GM23338 (cell line): ENCODE measurements at regions not wholly inside any gene's neighbourhood (a gene's known extent, or its start where the extent isn't known, plus 50 kb on each side); places are given as distances from the start of the nearest gene placed in this dataset.

ENCODE experiments used
- ATAC-seq: fragments of 200-7000 bp; cut with Tn5 transposase; 3 replicates; pipeline ENCODE4 v1.9.1; 2020
- DNase-seq: peaks from one replicate; pipeline ENCODE4 v3.0.0-alpha.2; 2015; ENCODE audit warnings: low spot score
- H2AFZ ChIP-seq: fragments of 200-600 bp; sonication (generic); 2 replicates; pipeline ENCODE4 v1.8.0; 2016; ENCODE audit warnings: antibody characterized with exemption, mild to moderate bottlenecking, moderate library complexity
- H3F3A ChIP-seq: fragments of 200-600 bp; sonication (generic); replicated peaks from 2 replicates; pipeline ENCODE4 v1.8.0; 2017; ENCODE audit warnings: antibody characterized with exemption, mixed run types, low read depth
- H3K27ac ChIP-seq: fragments of 200-600 bp; sonication (generic); 2 replicates; pipeline ENCODE4 v1.6.1; 2016; ENCODE audit warnings: low read depth
- H3K27me3 ChIP-seq: fragments of 200-600 bp; sonication (generic); 2 replicates; pipeline ENCODE4 v1.8.0; 2016; ENCODE audit warnings: mild to moderate bottlenecking, mixed run types, moderate library complexity; ENCODE audit not compliant: insufficient read depth
- H3K36me3 ChIP-seq: fragments of 200-600 bp; sonication (generic); 2 replicates; pipeline ENCODE4 v1.8.0; 2016; ENCODE audit warnings: mild to moderate bottlenecking; ENCODE audit not compliant: insufficient read depth
- H3K4me1 ChIP-seq: fragments of 200-600 bp; sonication (generic); 2 replicates; pipeline ENCODE4 v1.8.0; 2016; ENCODE audit warnings: mild to moderate bottlenecking, moderate library complexity; ENCODE audit not compliant: insufficient read depth
- H3K4me2 ChIP-seq: fragments of 200-600 bp; sonication (generic); 2 replicates; pipeline ENCODE4 v1.7.1; 2017; ENCODE audit warnings: mixed run types
- H3K4me3 ChIP-seq: fragments of 200-600 bp; sonication (generic); 2 replicates; pipeline ENCODE4 v1.6.1; 2016; ENCODE audit warnings: mixed run types
- H3K79me2 ChIP-seq: fragments of 200-600 bp; sonication (generic); replicated peaks from 2 replicates; pipeline ENCODE4 v1.8.0; 2017; ENCODE audit warnings: mild to moderate bottlenecking; ENCODE audit not compliant: insufficient read depth
- H3K9me2 ChIP-seq: fragments of 200-600 bp; sonication (generic); 2 replicates; pipeline ENCODE4 v1.8.0; 2017; ENCODE audit not compliant: insufficient read depth
- H4K20me1 ChIP-seq: fragments of 200-600 bp; sonication (generic); replicated peaks from 2 replicates; pipeline ENCODE4 v1.8.0; 2017; ENCODE audit warnings: mild to moderate bottlenecking; ENCODE audit not compliant: insufficient read depth
- H3K27ac Mint-ChIP-seq: 2 replicates; pipeline ENCODE4 v1.8.0; 2020; ENCODE audit warnings: inconsistent platforms, mild to moderate bottlenecking, moderate library complexity, mixed read lengths
- H3K27me3 Mint-ChIP-seq: 3 replicates; pipeline ENCODE4 v1.8.0; 2022; ENCODE audit warnings: low read depth, mild to moderate bottlenecking, moderate library complexity, mixed read lengths, inconsistent platforms; ENCODE audit not compliant: insufficient read depth, poor library complexity
- H3K36me3 Mint-ChIP-seq: 3 replicates; pipeline ENCODE4 v1.8.0; 2021; ENCODE audit warnings: low read depth, mild to moderate bottlenecking, inconsistent platforms, moderate library complexity, mixed read lengths
- H3K4me1 Mint-ChIP-seq: 3 replicates; pipeline ENCODE4 v1.8.0; 2020; ENCODE audit warnings: mild to moderate bottlenecking, inconsistent platforms, mixed read lengths
- H3K4me3 Mint-ChIP-seq: 3 replicates; pipeline ENCODE4 v1.8.0; 2021; ENCODE audit warnings: moderate library complexity, mild to moderate bottlenecking, inconsistent platforms, mixed read lengths
- H3K9me3 Mint-ChIP-seq: 3 replicates; pipeline ENCODE4 v1.8.0; 2020; ENCODE audit warnings: moderate library complexity, mild to moderate bottlenecking, inconsistent platforms, mixed read lengths
- CREB1 ChIP-seq: fragments of 250-450 bp; sonication (Bioruptor Pico); IDR thresholded peaks from 2 replicates; pipeline ENCODE4 v1.5.0; 2020; ENCODE audit warnings: low read depth, mild to moderate bottlenecking, moderate library complexity
- CTCF ChIP-seq, 2 experiments: fragments of 200-600 bp in 1 of 2; sonication (generic) in 1 of 2; conservative IDR thresholded peaks; 2 replicates each; pipeline versions ENCODE4 v1.5.1 to v1.6.1; 2016 to 2017; ENCODE audit warnings: antibody characterized with exemption in 2 of 2, low read depth in 2 of 2, mild to moderate bottlenecking in 2 of 2, moderate library complexity in 1 of 2
- ETS1 ChIP-seq: IDR thresholded peaks from 2 replicates; pipeline ENCODE4 v1.6.1; 2016; ENCODE audit warnings: antibody characterized with exemption
- EZH2 ChIP-seq: fragments of 200-600 bp; sonication (generic); IDR thresholded peaks from one replicate; pipeline ENCODE4 v1.8.0; 2017; ENCODE audit warnings: antibody characterized with exemption, mild to moderate bottlenecking, low read depth; ENCODE audit not compliant: unreplicated experiment
- EZH2phosphoT487 ChIP-seq: fragments of 200-600 bp; sonication (generic); IDR thresholded peaks from one replicate; pipeline ENCODE4 v1.8.1; 2018; ENCODE audit warnings: antibody characterized with exemption; ENCODE audit not compliant: unreplicated experiment
- JUNB ChIP-seq: IDR thresholded peaks from one replicate; pipeline ENCODE4 v1.6.1; 2016; ENCODE audit warnings: antibody characterized with exemption; ENCODE audit not compliant: unreplicated experiment
- NANOG ChIP-seq: IDR thresholded peaks from 2 replicates; pipeline ENCODE4 v1.6.1; 2016; ENCODE audit warnings: antibody characterized with exemption, borderline replicate concordance
- POLR2AphosphoS5 ChIP-seq: IDR thresholded peaks from 2 replicates; pipeline ENCODE4 v1.6.1; 2016; ENCODE audit warnings: antibody characterized with exemption, low read depth
- REST ChIP-seq: IDR thresholded peaks from one replicate; pipeline ENCODE4 v1.6.1; 2018; ENCODE audit warnings: antibody characterized with exemption; ENCODE audit not compliant: unreplicated experiment
- STAT1 ChIP-seq: IDR thresholded peaks from one replicate; pipeline ENCODE4 v1.6.1; 2016; ENCODE audit warnings: antibody characterized with exemption; ENCODE audit not compliant: unreplicated experiment
- ZNF114 ChIP-seq: fragments of 250-450 bp; sonication (Bioruptor Pico); IDR thresholded peaks from 2 replicates; pipeline ENCODE4 v1.5.0; 2020; ENCODE audit warnings: mild to moderate bottlenecking, moderate library complexity
- ZNF331 ChIP-seq: fragments of 250-450 bp; sonication (Bioruptor Pico); IDR thresholded peaks from 2 replicates; pipeline ENCODE4 v1.5.0; 2020; ENCODE audit warnings: low read depth, mild to moderate bottlenecking, moderate library complexity

GRCh38 chr6:166826264-166826663, 130.1 kb downstream of the RNASET2 start (continued):
- no peak for TF ChIP-seq CTCF (conservative IDR thresholded peaks at IDR 0.05; ENCODE audit: low read depth in 2 of 2)
- no peak for TF ChIP-seq CREB1 (CRISPR knock-in tag)
- TF ChIP-seq ZNF114 = no peak
- TF ChIP-seq STAT1 = no peak
- TF ChIP-seq NANOG = no peak
- no peak for TF ChIP-seq JUNB
- no peak for TF ChIP-seq ZNF331
- no peak for TF ChIP-seq REST
- no peak for TF ChIP-seq POLR2AphosphoS5

GRCh38 chr6:166825553-166826145, 130.7 kb downstream of the RNASET2 start:
- peak; percentile 63 for ATAC-seq
- no peak overlapping the region for H3K27ac ChIP-seq
- H3K4me3 ChIP-seq = no peak overlapping the region
- no peaks in the 10 kb centered on the region for H3K4me1 ChIP-seq
- no peaks in the 10 kb centered on the region for H3K9me2 ChIP-seq
- no peaks in the 10 kb centered on the region for H3K36me3 Mint-ChIP-seq
- H2AFZ ChIP-seq = no peak overlapping the region
- no peaks in the 10 kb centered on the region for H3K36me3 ChIP-seq
- no peaks in the 10 kb centered on the region for H3F3A ChIP-seq
- H3K4me3 Mint-ChIP-seq = no peak overlapping the region
- H3K4me2 ChIP-seq = no peak overlapping the region
- H3K27ac Mint-ChIP-seq = no peak overlapping the region
- H3K9me3 Mint-ChIP-seq = no peaks in the 10 kb centered on the region
- no peaks in the 10 kb centered on the region for H3K27me3 Mint-ChIP-seq
- no peaks in the 10 kb centered on the region for H3K79me2 ChIP-seq
- no peaks in the 10 kb centered on the region for H4K20me1 ChIP-seq
- no peaks in the 10 kb centered on the region for H3K27me3 ChIP-seq
- peak; percentile 22 for DNase-seq
- H3K4me1 Mint-ChIP-seq = no peaks in the 10 kb centered on the region
- no peak for TF ChIP-seq CREB1 (CRISPR knock-in tag)
- no peak for TF ChIP-seq CTCF (conservative IDR thresholded peaks at IDR 0.05; ENCODE audit: low read depth in 2 of 2)
- TF ChIP-seq ETS1 = no peak
- TF ChIP-seq POLR2AphosphoS5 = no peak
- no peak for TF ChIP-seq REST
- TF ChIP-seq ZNF331 = no peak
- no peak for TF ChIP-seq ZNF114
- no peak for TF ChIP-seq JUNB
- no peak for TF ChIP-seq NANOG
- TF ChIP-seq EZH2 = no peak
- no peak for TF ChIP-seq EZH2phosphoT487
